HepG2 (cell line): ENCODE measurements at regions not wholly inside any gene's neighbourhood (a gene's known extent, or its start where the extent isn't known, plus 50 kb on each side); places are given as distances from the start of the nearest gene placed in this dataset.

Experiments used
- ATAC-seq: fragments of 200-7000 bp; cut with Tn5 transposase; 3 replicates; pipeline ENCODE4 v1.9.1; 2020; ENCODE audit warnings: mild to moderate bottlenecking, moderate library complexity
- BruUV-seq: library from RNA; stranded (reverse); fragments of 400-500 nt; replicated peaks from 2 replicates; lab custom pipeline; 2021; lab: Mats Ljungman, UMichigan
- CTCF ChIA-PET: fragments of 300-600 bp; formaldehyde crosslinking; extraction: SDS; loops from one replicate; lab custom pipeline; 2021; ENCODE audit warnings: low total read pairs, inconsistent platforms, low intra/inter-chr PET ratio; lab: Yijun Ruan, JAX
- POLR2A ChIA-PET: fragments of 350-600 bp; sonication (Branson Sonifier 250); formaldehyde crosslinking; loops from one replicate; lab custom pipeline; 2020; ENCODE audit warnings: antibody characterized with exemption, inconsistent platforms; lab: Yijun Ruan, JAX
- DNase-seq: peaks from one replicate; pipeline ENCODE4 v3.0.0-alpha.2; 2015; ENCODE audit warnings: low spot score
- FAIRE-seq: peaks from 3 replicates; lab custom pipeline; 2011; peaks lifted over from hg19 to GRCh38; lab: Jason Lieb, UNC
- H2AFZ ChIP-seq: one replicate; pipeline ENCODE4 v1.6.1; 2011; ENCODE audit warnings: low read length, inconsistent platforms
- H3K27ac ChIP-seq: fragments of 300-600 bp; 3 replicates; pipeline ENCODE4 v1.8.0; 2011; ENCODE audit warnings: mixed run types, mild to moderate bottlenecking, mixed read lengths, low read length, inconsistent platforms; ENCODE audit not compliant: insufficient read depth; ENCODE audit errors: extremely low read length
- H3K27me3 ChIP-seq, 2 experiments: fragments of 200-600 bp in 1 of 2; 2 replicates in 1 of 2; 3 replicates in 1 of 2; pipeline versions ENCODE4 v1.6.0 to v1.8.0; 2011; ENCODE audit warnings: low read length in 2 of 2, mild to moderate bottlenecking in 2 of 2, moderate library complexity in 2 of 2, inconsistent platforms in 1 of 2; ENCODE audit not compliant: insufficient read depth in 2 of 2, control insufficient read depth in 1 of 2
- H3K36me3 ChIP-seq, 2 experiments: fragments of 200-600 bp in 1 of 2; replicated peaks in 1 of 2; 2 replicates in 1 of 2; 3 replicates in 1 of 2; pipeline versions ENCODE4 v1.5.1 to v1.8.0; 2011; ENCODE audit warnings: low read length in 2 of 2, inconsistent platforms in 1 of 2; ENCODE audit not compliant: insufficient read depth in 2 of 2, control insufficient read depth in 1 of 2
- H3K4me1 ChIP-seq: 2 replicates; pipeline ENCODE4 v1.5.1; 2012; ENCODE audit warnings: low read length, inconsistent platforms; ENCODE audit not compliant: insufficient read depth
- H3K4me2 ChIP-seq: 2 replicates; pipeline ENCODE4 v1.6.0; 2011; ENCODE audit warnings: low read depth, low read length, inconsistent platforms
- H3K4me3 ChIP-seq, 3 experiments: fragments of 200-600 bp in 1 of 3; sonication (generic), shearing (Covaris generic) in 1 of 3; replicated peaks in 1 of 3; 2 replicates each; pipeline ENCODE4 v1.5.1; 2011 to 2016; ENCODE audit warnings: low read length in 3 of 3, inconsistent platforms in 2 of 3, low read depth in 2 of 3, mild to moderate bottlenecking in 2 of 3, control low read depth in 1 of 3, mixed read lengths in 1 of 3; ENCODE audit not compliant: insufficient read depth in 1 of 3
- H3K79me2 ChIP-seq: one replicate; pipeline ENCODE4 v1.6.1; 2011; ENCODE audit warnings: low read length, inconsistent platforms; ENCODE audit not compliant: insufficient read depth
- H3K9ac ChIP-seq: 2 replicates; pipeline ENCODE4 v1.6.0; 2011; ENCODE audit warnings: mild to moderate bottlenecking, low read depth, low read length, inconsistent platforms; ENCODE audit not compliant: insufficient read depth
- H3K9me3 ChIP-seq: 2 replicates; pipeline ENCODE4 v1.5.1; 2012; ENCODE audit warnings: mild to moderate bottlenecking, low read length
- H4K20me1 ChIP-seq: 2 replicates; pipeline ENCODE4 v1.6.0; 2011; ENCODE audit warnings: inconsistent platforms, mild to moderate bottlenecking, low read length, moderate library complexity; ENCODE audit not compliant: insufficient read depth
- FOXP1 ChIP-seq, 2 experiments: fragments of 450-650 bp in 1 of 2; IDR thresholded peaks; 2 replicates each; pipeline ENCODE4 v1.6.1; 2017 to 2018; ENCODE audit warnings: antibody characterized with exemption in 1 of 2
- HMG20B ChIP-seq: conservative IDR thresholded peaks from 2 replicates; pipeline ENCODE4 v1.6.1; 2016; ENCODE audit warnings: missing genetic modification reagents, missing compliant biosample characterization
- MAF1 ChIP-seq: sonication (generic); formaldehyde crosslinking; IDR thresholded peaks from 2 replicates; pipeline ENCODE4 v1.5.0; 2020; ENCODE audit warnings: missing genetic modification reagents, borderline replicate concordance
- MXI1 ChIP-seq: IDR thresholded peaks from 3 replicates; pipeline ENCODE4 v1.6.1; 2012; ENCODE audit warnings: low read depth, low read length, inconsistent platforms, borderline replicate concordance
- NR0B2 ChIP-seq: sonication (generic); formaldehyde crosslinking; IDR thresholded peaks from 2 replicates; pipeline ENCODE4 v1.4.0; 2020; ENCODE audit warnings: mild to moderate bottlenecking, missing genetic modification reagents
- POLR2G ChIP-seq: fragments of 200-400 bp; formaldehyde crosslinking; IDR thresholded peaks from 2 replicates; pipeline ENCODE4 v1.6.1; 2018; ENCODE audit warnings: mild to moderate bottlenecking, low read depth, low read length, moderate library complexity
- PREB ChIP-seq: sonication (generic); formaldehyde crosslinking; IDR thresholded peaks from 2 replicates; pipeline ENCODE4 v1.4.0; 2020; ENCODE audit warnings: missing genetic modification reagents
- PTBP1 ChIP-seq: fragments of 200-400 bp; formaldehyde crosslinking; IDR thresholded peaks from 2 replicates; pipeline ENCODE4 v1.6.1; 2018; ENCODE audit warnings: low read length, low read depth; ENCODE audit not compliant: poor library complexity, severe bottlenecking
- RXRA ChIP-seq: sonication (generic); formaldehyde crosslinking; IDR thresholded peaks from 2 replicates; pipeline ENCODE4 v1.5.1; 2020; ENCODE audit warnings: missing genetic modification reagents
- TGIF2 ChIP-seq: IDR thresholded peaks from 2 replicates; pipeline ENCODE4 v1.6.1; 2016; ENCODE audit warnings: control low read depth, missing compliant biosample characterization
- THYN1 ChIP-seq: sonication (generic); formaldehyde crosslinking; IDR thresholded peaks from 2 replicates; pipeline ENCODE4 v1.8.1; 2023; ENCODE audit warnings: low read depth, mild to moderate bottlenecking, moderate library complexity, missing genetic modification reagents, borderline replicate concordance
- ZMYM3 ChIP-seq: sonication (generic); formaldehyde crosslinking; IDR thresholded peaks from 2 replicates; pipeline ENCODE4 v1.5.1; 2020; ENCODE audit warnings: mild to moderate bottlenecking, missing genetic modification reagents
- ZNF260 ChIP-seq: sonication (generic); formaldehyde crosslinking; IDR thresholded peaks from 2 replicates; pipeline ENCODE4 v1.4.0; 2020; ENCODE audit warnings: missing genetic modification reagents, low read depth, mild to moderate bottlenecking, borderline replicate concordance
- ZNF83 ChIP-seq: sonication (generic); formaldehyde crosslinking; IDR thresholded peaks from 2 replicates; pipeline ENCODE4 v1.4.0; 2020; ENCODE audit warnings: missing genetic modification reagents, mild to moderate bottlenecking, borderline replicate concordance
- WGBS: methylation state at CpG from one replicate; pipeline ENCODE4 v1.1.6; 2017; ENCODE audit warnings: low lambda C conversion rate; 5-methylcytosine and 5-hydroxymethylcytosine counted together
- in situ Hi-C: cut with HindIII; loops from 2 replicates; pipeline ENCODE4 v1.10.0; 2017; ENCODE audit warnings: low pct_unique_long_range_greater_than_20kb; ENCODE audit not compliant: extremely low pct_ligation_motif_present
- intact Hi-C: fragments of 100-400 bp; cut with micrococcal nuclease; formaldehyde crosslinking; loops from one replicate; pipeline ENCODE4 v1.10.0; 2022; ENCODE audit not compliant: unreplicated experiment

DNA sequence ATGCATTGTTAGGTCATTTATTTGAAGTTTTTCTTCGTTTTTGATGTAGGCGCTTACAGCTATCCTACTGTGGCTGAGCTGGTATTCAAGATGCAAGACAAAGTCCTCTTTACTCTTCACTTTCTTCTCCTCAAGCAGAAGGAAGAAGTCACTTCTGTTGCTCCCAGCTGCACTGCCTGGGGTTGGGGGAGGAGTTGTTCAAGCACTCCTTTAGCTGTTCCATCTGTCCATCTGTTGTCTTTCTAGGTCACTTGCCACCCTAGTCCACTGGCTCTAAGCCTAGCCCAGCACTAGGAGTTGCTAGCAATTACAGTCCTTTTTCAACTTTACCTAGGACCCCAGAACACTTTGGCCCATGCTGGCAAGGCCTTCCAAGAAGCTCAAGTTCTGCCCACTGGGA is 200.6 kb upstream of the RBMS1 start:
- DNase-seq (no peak), ATAC-seq (no peak), FAIRE-seq (no peak)
- no peak for TF ChIP-seq PREB
- no peak for TF ChIP-seq THYN1
- no peak for TF ChIP-seq HMG20B (CRISPR knock-in tag)
- TF ChIP-seq FOXP1 (IDR thresholded peaks at IDR 0.05) = no peak
- TF ChIP-seq FOXP1 (CRISPR knock-in tag; IDR thresholded peaks at IDR 0.05) = no peak
- no peak for TF ChIP-seq TGIF2 (CRISPR knock-in tag)
- TF ChIP-seq PTBP1 = no peak
- no peak for TF ChIP-seq POLR2G
- TF ChIP-seq MXI1 = no peak
- no peak for TF ChIP-seq ZNF83
- no peak for TF ChIP-seq RXRA (CRISPR knock-in tag)
- no peak for TF ChIP-seq ZNF260
- no peak for TF ChIP-seq ZMYM3 (CRISPR knock-in tag)
- no peak for TF ChIP-seq NR0B2
- no peak for TF ChIP-seq MAF1 (CRISPR knock-in tag)
- Histone ChIP-seq H3K9me3 (no peaks in the 10 kb centered on the region), H3K27ac (no peak overlapping the region), H2AFZ (no peak overlapping the region), H3K4me3 (no peak overlapping the region), H3K4me2 (no peak overlapping the region), H3K36me3 (no peaks in the 10 kb centered on the region), H3K27me3 (no peaks in the 10 kb centered on the region; a peak in 1 of 5 replicates), H3K9ac (no peak overlapping the region), H3K79me2 (no peaks in the 10 kb centered on the region), H3K4me1 (no peaks in the 10 kb centered on the region), H4K20me1 (no peaks in the 10 kb centered on the region)
- intact Hi-C loops (loop anchor here (10.0 kb wide), 1 partner anchor 281 kb away; no protein-coding TSS in a partner anchor), in situ Hi-C loops (no loop called here)
- ChIA-PET CTCF (no interaction called here), POLR2A (no interaction called here)
- WGBS = 56% methylated on average over 2 of the region's 2 CpGs
- no TSS peak for BruUV-seq
